RKO (cell line): ENCODE measurements at regions not wholly inside any gene's neighbourhood (a gene's known extent, or its start where the extent isn't known, plus 50 kb on each side); places are given as distances from the start of the nearest gene placed in this dataset.
"Not testable (repeated sequence)": the region's sequence is repeated elsewhere in the genome, so short reads cannot be mapped to it uniquely, and the experiment has no call there.

Experiments
- DNase-seq: peaks from one replicate; pipeline ENCODE4 v3.0.0-alpha.2; 2016; ENCODE audit warnings: low spot score

- DNase-seq, result no peak
These were observed 100.4 kb downstream of the PSMG1 start for GRCh38 chr21:39082656-39083376.

GRCh38 chr21:39080366-39080765, 102.9 kb downstream of the PSMG1 start:
- no peak for DNase-seq

- no peak for DNase-seq
These were observed 103.6 kb downstream of the PSMG1 start for GRCh38 chr21:39079617-39080016.

- no peak for DNase-seq
These were observed 104.8 kb downstream of the PSMG1 start for GRCh38 chr21:39078322-39079065.

- no peak for DNase-seq
These were observed 105.4 kb downstream of the PSMG1 start for GRCh38 chr21:39077876-39078275.

- DNase-seq, result no peak
These were observed 108.7 kb downstream of the PSMG1 start for GRCh38 chr21:39074508-39074907.

GRCh38 chr21:39073717-39074116, 109.5 kb downstream of the PSMG1 start:
- no peak for DNase-seq

GRCh38 chr21:39073063-39073462, 110.2 kb downstream of the PSMG1 start:
- DNase-seq, result no peak

- DNase-seq, result no peak
These were observed 110.8 kb downstream of the PSMG1 start for GRCh38 chr21:39072468-39072867.

- DNase-seq, result no peak
These were observed 111.5 kb downstream of the PSMG1 start for GRCh38 chr21:39071623-39072214.

GRCh38 chr21:39069856-39070255, 113.4 kb downstream of the PSMG1 start:
- DNase-seq, result not testable (repeated sequence)

- DNase-seq, result no peak
These were observed 116.1 kb downstream of the PSMG1 start for GRCh38 chr21:39066829-39067780.

- DNase-seq, result no peak
These were observed 117.3 kb downstream of the PSMG1 start for GRCh38 chr21:39065917-39066316.

GRCh38 chr21:39064325-39065012, 118.8 kb downstream of the PSMG1 start:
- peak; percentile 6 for DNase-seq

- DNase-seq, result no peak
These were observed 119.7 kb downstream of the PSMG1 start for GRCh38 chr21:39063517-39063916.

GRCh38 chr21:39062196-39062595, 121.1 kb downstream of the PSMG1 start:
- no peak for DNase-seq

- no peak for DNase-seq
These were observed 121.5 kb downstream of the PSMG1 start for GRCh38 chr21:39061766-39062165.

- DNase-seq, result no peak
These were observed 122.7 kb downstream of the PSMG1 start for GRCh38 chr21:39060485-39061083.

- DNase-seq, result no peak
These were observed 126.1 kb downstream of the PSMG1 start for GRCh38 chr21:39057121-39057520.

- DNase-seq, result no peak
These were observed 126.6 kb downstream of the PSMG1 start for GRCh38 chr21:39056636-39057035.

GRCh38 chr21:39055167-39055767, 128.0 kb downstream of the PSMG1 start:
- DNase-seq, result no peak
